Panc1 (cell line): ENCODE measurements at regions not wholly inside any gene's neighbourhood (a gene's known extent, or its start where the extent isn't known, plus 50 kb on each side); places are given as distances from the start of the nearest gene placed in this dataset.

Source experiments
- ATAC-seq: fragments of 200-7000 bp; cut with Tn5 transposase; 2 replicates; pipeline ENCODE4 v1.9.1; 2020; ENCODE audit warnings: mild to moderate bottlenecking, moderate library complexity
- BruUV-seq: library from RNA; stranded (reverse); fragments of 400-500 nt; replicated peaks from 2 replicates; lab custom pipeline; 2021; lab: Mats Ljungman, UMichigan
- CTCF ChIA-PET: fragments of 300-600 bp; sonication (Branson Sonifier 250); formaldehyde crosslinking; loops from one replicate; lab custom pipeline; 2022; ENCODE audit warnings: antibody characterized with exemption; lab: Charles Lee
- POLR2A ChIA-PET: fragments of 300-600 bp; sonication (Branson Sonifier 250); formaldehyde crosslinking; loops from one replicate; lab custom pipeline; 2022; ENCODE audit warnings: antibody characterized with exemption; lab: Charles Lee
- DNase-seq: peaks from one replicate; pipeline ENCODE4 v3.0.0-alpha.2; 2010; ENCODE audit warnings: low read depth, low spot score
- H3K27ac ChIP-seq: 2 replicates; pipeline ENCODE4 v1.5.1; 2011; ENCODE audit warnings: mild to moderate bottlenecking, low read length, inconsistent platforms
- H3K27me3 ChIP-seq: fragments of 200-500 bp; sonication (Bioruptor generic); 2 replicates; pipeline ENCODE4 v1.6.0; 2014; ENCODE audit warnings: low read length, inconsistent platforms; ENCODE audit not compliant: control insufficient read depth, insufficient read depth
- H3K36me3 ChIP-seq: fragments of 200-500 bp; sonication (Bioruptor generic); 2 replicates; pipeline ENCODE4 v1.5.1; 2014; ENCODE audit warnings: inconsistent platforms, mild to moderate bottlenecking, low read length, moderate library complexity; ENCODE audit not compliant: control insufficient read depth, insufficient read depth
- H3K4me1 ChIP-seq: 2 replicates; pipeline ENCODE4 v1.5.1; 2011; ENCODE audit warnings: inconsistent platforms, mild to moderate bottlenecking, low read length, moderate library complexity; ENCODE audit not compliant: control insufficient read depth, insufficient read depth
- H3K4me3 ChIP-seq, 2 experiments: 2 replicates each; pipeline ENCODE4 v1.5.1; 2011 to 2012; ENCODE audit warnings: low read depth in 2 of 2, low read length in 2 of 2, mild to moderate bottlenecking in 2 of 2, inconsistent platforms in 1 of 2, moderate library complexity in 1 of 2
- H3K9me3 ChIP-seq: fragments of 200-500 bp; sonication (Bioruptor generic); 2 replicates; pipeline ENCODE4 v1.5.1; 2014; ENCODE audit warnings: low read depth, mild to moderate bottlenecking, inconsistent platforms, low read length, moderate library complexity; ENCODE audit not compliant: control insufficient read depth, insufficient read depth
- CTCF ChIP-seq: fragments of 450-650 bp; IDR thresholded peaks from 2 replicates; pipeline ENCODE4 v1.5.1; 2017; ENCODE audit warnings: mild to moderate bottlenecking
- POLR2AphosphoS5 ChIP-seq: IDR thresholded peaks from 2 replicates; pipeline ENCODE4 v1.6.1; 2012; ENCODE audit warnings: mild to moderate bottlenecking, low read depth, low read length, moderate library complexity
- REST ChIP-seq, 2 experiments: IDR thresholded peaks; 2 replicates each; pipeline ENCODE4 v1.6.1; 2011 to 2012; ENCODE audit warnings: low read depth in 2 of 2, control low read depth in 1 of 2, low read length in 1 of 2, mild to moderate bottlenecking in 1 of 2, moderate library complexity in 1 of 2; ENCODE audit not compliant: insufficient read depth in 1 of 2
- SIN3A ChIP-seq: IDR thresholded peaks from 2 replicates; pipeline ENCODE4 v1.6.1; 2012; ENCODE audit warnings: low read depth, mild to moderate bottlenecking, low read length, moderate library complexity, borderline replicate concordance; ENCODE audit not compliant: insufficient read depth
- TCF7L2 ChIP-seq: IDR thresholded peaks from 2 replicates; pipeline ENCODE4 v1.6.1; 2011; ENCODE audit warnings: mild to moderate bottlenecking, low read depth, low read length, inconsistent platforms
- in situ Hi-C: cut with HindIII; loops from 2 replicates; pipeline ENCODE4 v1.10.0; 2016; ENCODE audit warnings: low sequenced_read_pairs, low pct_unique_long_range_greater_than_20kb
- intact Hi-C: fragments of 100-400 bp; cut with micrococcal nuclease; formaldehyde crosslinking; loops from one replicate; pipeline ENCODE4 v1.10.0; 2022; ENCODE audit not compliant: unreplicated experiment

- Histone ChIP-seq H3K27me3 (no peaks in the 10 kb centered on the region), H3K4me3 (no peak overlapping the region), H3K9me3 (no peaks in the 10 kb centered on the region), H3K27ac (no peak overlapping the region), H3K36me3 (no peaks in the 10 kb centered on the region), H3K4me1 (no peaks in the 10 kb centered on the region)
- ATAC-seq, result no peak
- no TSS peak for BruUV-seq
- intact Hi-C loops (no loop called here), in situ Hi-C loops (no loop called here)
- TF ChIP-seq TCF7L2 (no peak), REST (IDR thresholded peaks at IDR 0.05; ENCODE audit: insufficient read depth in 1 of 2, low read depth in 2 of 2, low read length in 1 of 2) (no peak), SIN3A (no peak), CTCF (no peak), POLR2AphosphoS5 (no peak)
- ChIA-PET POLR2A (no interaction called here), CTCF (no interaction called here)
- no peak for DNase-seq
These were observed 203.4 kb upstream of the PRR16 start for GRCh38 chr5:120260651-120261050.

- ATAC-seq (no peak), DNase-seq (no peak)
- Histone ChIP-seq H3K4me1 (no peaks in the 10 kb centered on the region), H3K4me3 (no peak overlapping the region), H3K36me3 (no peaks in the 10 kb centered on the region), H3K27ac (no peak overlapping the region), H3K9me3 (no peaks in the 10 kb centered on the region), H3K27me3 (no peaks in the 10 kb centered on the region)
- intact Hi-C loops, result no loop called here
- BruUV-seq, result no TSS peak
- CTCF ChIA-PET, result interaction anchor here (0.6 kb wide), 1 partner anchor 1126 kb away, joined by 4 read pairs; no protein-coding TSS in a partner anchor
- in situ Hi-C loops, result no loop called here
- POLR2A ChIA-PET, result no interaction called here
- TF ChIP-seq SIN3A (no peak), CTCF (no peak), POLR2AphosphoS5 (no peak), TCF7L2 (no peak), REST (IDR thresholded peaks at IDR 0.05; ENCODE audit: insufficient read depth in 1 of 2, low read depth in 2 of 2, low read length in 1 of 2) (no peak)
These were observed 193.6 kb upstream of the PRR16 start for GRCh38 chr5:120270498-120270897.
